Testis (tissue), 2 donors: ENCODE measurements at regions not wholly inside any gene's neighbourhood (a gene's known extent, or its start where the extent isn't known, plus 50 kb on each side); places are given as distances from the start of the nearest gene placed in this dataset.
"Not testable (repeated sequence)": the region's sequence is repeated elsewhere in the genome, so short reads cannot be mapped to it uniquely, and the experiment has no call there.

Source experiments
- CTCF ChIP-seq, 3 experiments: fragments of 450-650 bp in 2 of 3; fragments of 200-600 bp in 1 of 3; sonication (generic) in 1 of 3; IDR thresholded peaks; one replicate each; pipeline ENCODE4 v1.5.1; 2016 to 2019; ENCODE audit warnings: antibody characterized with exemption in 3 of 3, mild to moderate bottlenecking in 2 of 3, moderate library complexity in 1 of 3
- POLR2A ChIP-seq: fragments of 450-650 bp; IDR thresholded peaks from one replicate; pipeline ENCODE4 v1.6.1; 2017; ENCODE audit warnings: antibody characterized with exemption, mild to moderate bottlenecking, moderate library complexity

- TF ChIP-seq CTCF (IDR thresholded peaks at IDR 0.05); POLR2A: not testable (repeated sequence)
These were observed 350.9 kb downstream of the ADGRD1 start for GRCh38 chr12:131304642-131305041.
